ENCODE measurements at regions not wholly inside any gene's neighbourhood (a gene's known extent, or its start where the extent isn't known, plus 50 kb on each side); places are given as distances from the start of the nearest gene placed in this dataset.

GRCh38 chr10:91163869-91164474 lies 56.5 kb upstream of the PCGF5 start:
- TF ChIP-seq, protein P1, sequence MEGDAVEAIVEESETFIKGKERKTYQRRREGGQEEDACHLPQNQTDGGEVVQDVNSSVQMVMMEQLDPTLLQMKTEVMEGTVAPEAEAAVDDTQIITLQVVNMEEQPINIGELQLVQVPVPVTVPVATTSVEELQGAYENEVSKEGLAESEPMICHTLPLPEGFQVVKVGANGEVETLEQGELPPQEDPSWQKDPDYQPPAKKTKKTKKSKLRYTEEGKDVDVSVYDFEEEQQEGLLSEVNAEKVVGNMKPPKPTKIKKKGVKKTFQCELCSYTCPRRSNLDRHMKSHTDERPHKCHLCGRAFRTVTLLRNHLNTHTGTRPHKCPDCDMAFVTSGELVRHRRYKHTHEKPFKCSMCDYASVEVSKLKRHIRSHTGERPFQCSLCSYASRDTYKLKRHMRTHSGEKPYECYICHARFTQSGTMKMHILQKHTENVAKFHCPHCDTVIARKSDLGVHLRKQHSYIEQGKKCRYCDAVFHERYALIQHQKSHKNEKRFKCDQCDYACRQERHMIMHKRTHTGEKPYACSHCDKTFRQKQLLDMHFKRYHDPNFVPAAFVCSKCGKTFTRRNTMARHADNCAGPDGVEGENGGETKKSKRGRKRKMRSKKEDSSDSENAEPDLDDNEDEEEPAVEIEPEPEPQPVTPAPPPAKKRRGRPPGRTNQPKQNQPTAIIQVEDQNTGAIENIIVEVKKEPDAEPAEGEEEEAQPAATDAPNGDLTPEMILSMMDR (IDR thresholded peaks at IDR 0.05): no peak
- TF ChIP-seq ZFX (IDR thresholded peaks at IDR 0.05; ENCODE audit: borderline replicate concordance): no peak
